Heart left ventricle (tissue), 16 donors: ENCODE measurements at regions not wholly inside any gene's neighbourhood (a gene's known extent, or its start where the extent isn't known, plus 50 kb on each side); places are given as distances from the start of the nearest gene placed in this dataset.

Source experiments
- ATAC-seq, 4 donors: fragments of 200-7000 bp; cut with Tn5 transposase; one replicate each; pipeline ENCODE4 v1.9.1; 2020 to 2022; ENCODE audit warnings: moderate library complexity in 4 of 4, mild to moderate bottlenecking in 3 of 4, moderate number of reproducible peaks in 1 of 4
- DNase-seq, 5 donors: peaks; one replicate each; pipeline ENCODE4 v3.0.0-alpha.2; 2020
- H3K27ac ChIP-seq, 12 donors: fragments of 200-600 bp; sonication (generic) in 4 of 12; one replicate each; pipeline versions ENCODE4 v1.5.0 to v1.8.0; 2016 to 2022; ENCODE audit warnings: mild to moderate bottlenecking in 2 of 12
- H3K27me3 ChIP-seq, 9 donors: fragments of 200-600 bp; sonication (generic) in 2 of 9; one replicate each; pipeline versions ENCODE4 v1.5.1 to v1.8.0; 2016 to 2022; ENCODE audit warnings: mild to moderate bottlenecking in 3 of 9
- H3K36me3 ChIP-seq, 9 donors: fragments of 200-600 bp; sonication (generic) in 2 of 9; one replicate each; pipeline versions ENCODE4 v1.5.0 to v1.8.0; 2018 to 2022; ENCODE audit warnings: mild to moderate bottlenecking in 2 of 9
- H3K4me1 ChIP-seq, 12 donors: fragments of 200-600 bp; sonication (generic) in 4 of 12; one replicate each; pipeline versions ENCODE4 v1.5.0 to v1.8.0; 2016 to 2022; ENCODE audit warnings: mild to moderate bottlenecking in 3 of 12
- H3K4me3 ChIP-seq, 12 donors: fragments of 200-600 bp; sonication (generic) in 4 of 12; one replicate each; pipeline versions ENCODE4 v1.5.0 to v1.8.0; 2017 to 2022; ENCODE audit warnings: mild to moderate bottlenecking in 9 of 12, moderate library complexity in 4 of 12
- H3K9me3 ChIP-seq, 12 donors: fragments of 200-600 bp; sonication (generic) in 4 of 12; one replicate each; pipeline versions ENCODE4 v1.5.0 to v1.8.0; 2016 to 2022; ENCODE audit warnings: mild to moderate bottlenecking in 1 of 12
- POLR2A ChIP-seq, 2 donors: fragments of 450-650 bp; IDR thresholded peaks; one replicate each; pipeline ENCODE4 v1.6.1; 2017; ENCODE audit warnings: antibody characterized with exemption in 2 of 2, mild to moderate bottlenecking in 2 of 2, moderate library complexity in 2 of 2
- WGBS, 4 donors: extraction: QIAGEN DNeasy Blood & Tissue Kit in 2 of 4; methylation state at CpG; one replicate each; pipeline versions ENCODE4 v1.1.5 to v1.1.7; 2013 to 2018; 5-methylcytosine and 5-hydroxymethylcytosine counted together
- intact Hi-C, 10 donors: fragments of 100-400 bp; cut with DNase I; formaldehyde crosslinking; loops; one replicate each; pipeline versions ENCODE4 v1.11.1 to v1.14.2; 2022
- TF ChIP-seq, protein P1 (sequence below), 12 donors: fragments of 200-600 bp; sonication (generic) in 4 of 12; IDR thresholded peaks; one replicate each; pipeline versions ENCODE4 v1.5.0 to v1.8.0; 2018 to 2022; ENCODE audit warnings: antibody characterized with exemption in 12 of 12, mild to moderate bottlenecking in 5 of 12
- donor health status: ischemic (EF 13 %, LVEDD 7.1; RV severe dilation, severe dysfunction).
- donor health status: healthy with polysubstance abuse.
- donor health status: DM: no; HTN: yes; CAD: no.
- donor health status: DM: no; HTN: no; CAD: no.
- donor health status: ischemic (EF 25% LVEDD 6.9; RV normal size, moderate dysfunction).
- donor health status: ischemic (EF 25% LVEDD 5.7; RV mildly dilated, moderate dysfunction).
- donor health status: healthy.
- donor health status: DM: yes; HTN: yes; CAD: no.
- donor health status: ischemic (EF 35%, LVEDD 5.7; RV mildly dilated, moderate dysfunction).
- donor health status: nonischemic (EF 11% LVEDD 7.7; RV severe dilation, severe dysfunction).
- donor health status: DM: yes; HTN: yes; CAD: no.
- donor health status: PGD.
- donor health status: ischemic (EF 29% LVEDD 5.4; RV normal size, mild dysfunction).
- donor health status: nonischemic (EF 23%, LVEDD 6.1; RV moderate dilation, normal function).

- WGBS, 4 donors = 83 to 92% (median 87%) methylated on average over 4 of the region's 4 CpGs
Measured at GRCh38 chr6:40957616-40958492, 81.2 kb downstream of the UNC5CL start.

GRCh38 chr6:40956936-40957335 lies 82.1 kb downstream of the UNC5CL start:
- Histone ChIP-seq H3K27ac (no peak overlapping the region), H3K4me3 (no peak overlapping the region), H3K9me3 (no peaks in the 10 kb centered on the region), H3K36me3 (no peaks in the 10 kb centered on the region), H3K4me1 (no peaks in the 10 kb centered on the region), H3K27me3 (peaks cover 0 to 4% (median 0%) of the 10 kb centered on the region in 9 donors)
- no peak for ATAC-seq
- DNase-seq = no peak
- 72 to 85% (median 81%) methylated on average over 1 to 2 of the region's 2 CpGs for WGBS, 4 donors
- TF ChIP-seq POLR2A (IDR thresholded peaks at IDR 0.05) = no peak
- TF ChIP-seq, protein P1, sequence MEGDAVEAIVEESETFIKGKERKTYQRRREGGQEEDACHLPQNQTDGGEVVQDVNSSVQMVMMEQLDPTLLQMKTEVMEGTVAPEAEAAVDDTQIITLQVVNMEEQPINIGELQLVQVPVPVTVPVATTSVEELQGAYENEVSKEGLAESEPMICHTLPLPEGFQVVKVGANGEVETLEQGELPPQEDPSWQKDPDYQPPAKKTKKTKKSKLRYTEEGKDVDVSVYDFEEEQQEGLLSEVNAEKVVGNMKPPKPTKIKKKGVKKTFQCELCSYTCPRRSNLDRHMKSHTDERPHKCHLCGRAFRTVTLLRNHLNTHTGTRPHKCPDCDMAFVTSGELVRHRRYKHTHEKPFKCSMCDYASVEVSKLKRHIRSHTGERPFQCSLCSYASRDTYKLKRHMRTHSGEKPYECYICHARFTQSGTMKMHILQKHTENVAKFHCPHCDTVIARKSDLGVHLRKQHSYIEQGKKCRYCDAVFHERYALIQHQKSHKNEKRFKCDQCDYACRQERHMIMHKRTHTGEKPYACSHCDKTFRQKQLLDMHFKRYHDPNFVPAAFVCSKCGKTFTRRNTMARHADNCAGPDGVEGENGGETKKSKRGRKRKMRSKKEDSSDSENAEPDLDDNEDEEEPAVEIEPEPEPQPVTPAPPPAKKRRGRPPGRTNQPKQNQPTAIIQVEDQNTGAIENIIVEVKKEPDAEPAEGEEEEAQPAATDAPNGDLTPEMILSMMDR (IDR thresholded peaks at IDR 0.05) = no peak
- intact Hi-C loops = no loop called here

More at GRCh38 chr6:40957616-40958492, 81.2 kb downstream of the UNC5CL start:
- no peaks in the 10 kb centered on the region for H3K9me3 ChIP-seq
- no peak overlapping the region for H3K4me3 ChIP-seq
- DNase-seq (no peak), ATAC-seq (no peak)
- no peak overlapping the region for H3K27ac ChIP-seq
- no peaks in the 10 kb centered on the region for H3K36me3 ChIP-seq
- no peak for TF ChIP-seq POLR2A (IDR thresholded peaks at IDR 0.05)
- TF ChIP-seq, protein P1 (IDR thresholded peaks at IDR 0.05) = no peak
- H3K4me1 ChIP-seq = no peaks in the 10 kb centered on the region
- H3K27me3 ChIP-seq = no peaks in the 10 kb centered on the region
- intact Hi-C loops = no loop called here

DNA sequence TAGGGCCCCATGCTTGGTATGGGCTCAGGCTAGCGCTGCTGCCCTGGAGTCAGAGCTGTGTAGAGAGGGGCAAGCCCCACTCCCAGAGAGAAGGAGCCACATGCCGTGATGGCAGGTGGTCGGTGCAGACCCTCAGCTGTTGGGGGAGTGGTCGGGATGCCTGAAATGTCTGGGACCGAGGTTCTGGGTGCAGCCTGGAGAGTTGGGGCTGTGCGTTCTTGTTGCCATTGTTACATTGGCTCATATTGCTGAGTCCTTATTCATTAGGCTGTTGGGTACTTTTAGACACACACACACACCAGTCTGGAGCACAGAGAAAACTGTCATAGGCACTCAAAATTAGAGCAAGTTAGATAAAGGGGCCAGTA lies 83.9 kb downstream of the UNC5CL start:
- H3K27me3 ChIP-seq = peaks cover 0 to 4% (median 0%) of the 10 kb centered on the region in 9 donors
- intact Hi-C loops = no loop called here
- H3K4me1 ChIP-seq = no peaks in the 10 kb centered on the region
- no peak for TF ChIP-seq POLR2A (IDR thresholded peaks at IDR 0.05)
- TF ChIP-seq, protein P1 (IDR thresholded peaks at IDR 0.05) = no peak
- H3K4me3 ChIP-seq = no peak overlapping the region
- no peaks in the 10 kb centered on the region for H3K9me3 ChIP-seq
- no peak for DNase-seq
- no peak for ATAC-seq
- 87 to 91% (median 88%) methylated on average over 5 to 6 of the region's 6 CpGs for WGBS, 4 donors
- H3K36me3 ChIP-seq = no peaks in the 10 kb centered on the region
- no peak overlapping the region for H3K27ac ChIP-seq

- TF ChIP-seq, protein P1 (IDR thresholded peaks at IDR 0.05) = no peak
- H3K9me3 ChIP-seq = no peaks in the 10 kb centered on the region
- H3K4me1 ChIP-seq = no peaks in the 10 kb centered on the region
- ATAC-seq (peak in 2 of 4 donors; percentile 7 to 16), DNase-seq (no peak)
- peaks cover 0 to 4% (median 0%) of the 10 kb centered on the region in 9 donors for H3K27me3 ChIP-seq
- H3K36me3 ChIP-seq = no peaks in the 10 kb centered on the region
- intact Hi-C loops = no loop called here
- H3K4me3 ChIP-seq = no peak overlapping the region
- 80 to 89% (median 83%) methylated on average over 6 of the region's 6 CpGs for WGBS, 4 donors
- H3K27ac ChIP-seq = no peak overlapping the region
Measured at GRCh38 chr6:40954446-40955177, 84.4 kb downstream of the UNC5CL start.
